ENCODE measurements at regions not wholly inside any gene's neighbourhood (a gene's known extent, or its start where the extent isn't known, plus 50 kb on each side); places are given as distances from the start of the nearest gene placed in this dataset.
A peak's percentile ranks its signal among the peaks of the same experiment; 100 is the strongest.
"Not testable (repeated sequence)": the region's sequence is repeated elsewhere in the genome, so short reads cannot be mapped to it uniquely, and the experiment has no call there.

- TF ChIP-seq CTCF (IDR thresholded peaks at IDR 0.05; ENCODE audit: insufficient read depth, low read length): no peak
- no peak overlapping the region for H3K4me3 ChIP-seq (ENCODE audit: low read depth, low read length)
- no peak for DNase-seq (ENCODE audit: low read depth)
Measured at GRCh38 chr6:150788089-150788488, 77.4 kb upstream of the MTHFD1L start.

- not testable (repeated sequence) for H3K4me3 ChIP-seq (ENCODE audit: low read depth, low read length); DNase-seq (ENCODE audit: low read depth)
Measured at GRCh38 chr6:150789906-150790305, 75.6 kb upstream of the MTHFD1L start.

- H3K4me3 ChIP-seq (ENCODE audit: low read depth, low read length): no peak overlapping the region
- TF ChIP-seq CTCF (IDR thresholded peaks at IDR 0.05; ENCODE audit: insufficient read depth, low read length): no peak
- DNase-seq (ENCODE audit: low read depth): no peak
Measured at GRCh38 chr6:150791717-150792116, 73.8 kb upstream of the MTHFD1L start.

GRCh38 chr6:150797949-150798348 is 67.6 kb upstream of the MTHFD1L start:
- DNase-seq (ENCODE audit: low read depth): no peak
- no peak for TF ChIP-seq CTCF (IDR thresholded peaks at IDR 0.05; ENCODE audit: insufficient read depth, low read length)
- no peak overlapping the region for H3K4me3 ChIP-seq (ENCODE audit: low read depth, low read length)

- no peak for TF ChIP-seq CTCF (IDR thresholded peaks at IDR 0.05; ENCODE audit: insufficient read depth, low read length)
- no peak overlapping the region for H3K4me3 ChIP-seq (ENCODE audit: low read depth, low read length)
- no peak for DNase-seq (ENCODE audit: low read depth)
Measured at GRCh38 chr6:150799276-150799805, 66.2 kb upstream of the MTHFD1L start.

- no peak for TF ChIP-seq CTCF (IDR thresholded peaks at IDR 0.05; ENCODE audit: insufficient read depth, low read length)
- no peak overlapping the region for H3K4me3 ChIP-seq (ENCODE audit: low read depth, low read length)
- DNase-seq (ENCODE audit: low read depth): peak; percentile 78
Measured at GRCh38 chr6:150800674-150801314, 64.7 kb upstream of the MTHFD1L start.

- H3K4me3 ChIP-seq (ENCODE audit: low read depth, low read length): no peak overlapping the region
- DNase-seq (ENCODE audit: low read depth): no peak
- no peak for TF ChIP-seq CTCF (IDR thresholded peaks at IDR 0.05; ENCODE audit: insufficient read depth, low read length)
Measured at GRCh38 chr6:150806790-150807189, 58.7 kb upstream of the MTHFD1L start.

Data from fibroblast of the aortic adventitia (primary cell).